ENCODE measurements at regions not wholly inside any gene's neighbourhood (a gene's known extent, or its start where the extent isn't known, plus 50 kb on each side); places are given as distances from the start of the nearest gene placed in this dataset.

DNA sequence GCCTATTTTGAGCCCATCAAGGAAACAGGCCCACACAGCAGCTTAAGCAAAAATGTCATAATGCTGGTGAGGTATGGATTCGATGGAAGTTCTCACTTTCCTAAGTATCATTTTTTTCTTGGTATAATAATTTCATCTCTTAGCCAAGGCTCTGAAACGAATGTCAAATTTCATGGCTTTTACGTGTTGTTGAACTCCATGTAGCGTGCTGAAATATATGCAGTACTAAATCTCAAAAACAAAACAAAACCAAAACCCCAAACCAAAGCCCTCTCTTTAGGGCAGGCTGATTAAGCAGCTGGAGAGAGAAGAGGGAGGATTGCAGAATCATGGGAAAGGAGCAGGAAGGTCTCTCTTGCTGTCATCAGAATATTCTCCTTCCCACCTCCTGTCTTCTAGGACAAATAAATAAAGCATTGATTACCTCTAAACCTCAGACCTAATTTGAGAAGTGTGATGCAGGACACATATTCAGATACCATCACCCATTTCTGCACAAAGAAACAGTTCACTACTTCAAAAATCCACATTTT is 58.3 kb downstream of the TMEM174 start:
- no peak for DNase-seq (ENCODE audit: low read depth)

DNA sequence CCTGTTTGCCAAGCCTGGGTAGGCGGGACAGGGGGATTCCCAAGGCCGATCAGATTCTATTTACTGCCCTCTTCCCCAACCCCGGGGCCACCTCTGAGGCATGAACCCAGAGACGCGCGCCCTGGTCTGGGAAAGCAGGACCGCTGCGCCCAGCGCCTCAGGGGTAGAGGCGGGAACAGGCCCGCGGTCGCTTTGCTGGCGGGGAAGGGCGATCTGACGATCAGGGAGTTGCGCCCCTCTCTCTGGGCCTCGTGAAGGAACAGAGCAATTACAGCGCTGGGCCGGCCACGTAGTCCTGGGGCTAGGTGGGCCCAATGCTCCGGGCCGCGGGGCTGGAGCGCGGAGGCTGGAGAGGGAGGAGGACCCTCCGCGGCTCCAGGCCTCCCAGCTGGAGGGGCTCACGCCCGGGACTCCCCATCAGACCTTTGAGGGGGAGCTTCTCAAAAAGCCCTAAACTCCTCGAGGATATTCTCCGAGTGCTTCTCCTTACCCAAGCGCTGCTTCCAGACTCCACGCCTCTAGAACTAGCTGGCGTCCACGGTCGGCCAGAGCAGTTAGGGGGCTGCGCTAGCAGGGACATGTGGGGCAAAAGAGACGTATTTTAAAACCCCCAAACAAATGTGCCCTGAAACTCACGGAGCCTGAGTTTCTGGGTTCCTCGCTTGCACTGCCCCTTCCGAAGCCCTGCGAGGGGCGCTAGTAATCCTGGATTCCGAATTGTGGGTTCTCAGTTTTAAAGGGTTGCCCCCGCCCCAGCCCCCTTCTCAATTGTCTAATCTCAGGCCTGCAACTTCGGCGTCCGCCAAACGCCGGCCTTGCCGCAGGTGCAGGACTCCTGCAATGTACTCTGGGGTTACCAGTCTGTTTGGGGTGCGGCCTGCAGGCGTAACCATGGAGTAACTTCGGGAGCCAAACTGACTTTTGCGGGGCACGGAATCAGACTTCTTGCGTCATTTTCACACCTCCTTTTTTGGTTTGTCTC is 57.6 kb downstream of the TMEM174 start:
- no peak for DNase-seq (ENCODE audit: low read depth)

DNA sequence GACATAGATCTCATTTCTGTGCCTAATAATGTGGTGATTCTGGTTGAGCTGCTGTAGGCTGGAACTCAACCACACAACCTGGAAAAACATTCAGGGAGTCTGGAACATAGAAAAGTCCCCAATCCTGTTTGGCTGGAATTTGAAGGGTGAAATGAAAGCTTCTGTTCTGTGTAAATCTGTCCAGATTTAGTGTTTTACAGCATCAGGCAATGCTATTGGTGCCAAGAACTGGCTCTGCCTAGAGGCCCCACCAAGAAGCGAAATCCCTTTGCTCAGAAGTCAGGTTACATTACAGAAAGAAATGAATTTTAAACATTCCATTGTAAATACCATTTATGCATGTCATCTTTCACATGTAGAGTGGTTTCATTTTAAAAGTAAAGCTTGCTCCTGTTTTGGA is 56.3 kb downstream of the TMEM174 start:
- DNase-seq (ENCODE audit: low read depth) = no peak

DNA sequence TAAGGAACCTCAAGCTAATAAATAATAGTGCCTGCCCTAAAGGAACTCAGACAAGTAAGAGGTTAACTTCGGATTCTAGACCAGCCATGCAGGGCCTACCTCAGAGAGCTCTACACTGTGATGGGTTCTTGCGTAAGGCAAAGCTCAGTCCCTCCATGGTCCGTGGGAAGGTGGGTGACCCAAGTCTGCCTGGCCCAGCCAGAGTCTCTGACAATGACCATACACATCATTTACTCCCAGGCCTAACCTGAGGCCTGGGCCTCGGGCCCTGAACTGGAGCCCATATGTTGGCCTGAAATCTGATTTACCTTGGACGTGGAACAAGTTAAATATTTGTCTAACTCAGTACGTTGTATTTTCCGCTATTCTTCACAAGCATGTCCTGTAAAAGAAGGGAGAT is 55.1 kb downstream of the TMEM174 start:
- DNase-seq (ENCODE audit: low read depth) = no peak

Measured in myocyte (in vitro differentiated cells).